HG02759 (cell line): ENCODE measurements at regions not wholly inside any gene's neighbourhood (a gene's known extent, or its start where the extent isn't known, plus 50 kb on each side); places are given as distances from the start of the nearest gene placed in this dataset.
"Not testable (repeated sequence)": the region's sequence is repeated elsewhere in the genome, so short reads cannot be mapped to it uniquely, and the experiment has no call there.

ENCODE experiments used
- ATAC-seq: cut with Tn5 transposase; IDR thresholded peaks from one replicate; pipeline ENCODE4 v1.9.1; 2021; ENCODE audit warnings: mild to moderate bottlenecking, moderate library complexity; ENCODE audit not compliant: unreplicated experiment

DNA sequence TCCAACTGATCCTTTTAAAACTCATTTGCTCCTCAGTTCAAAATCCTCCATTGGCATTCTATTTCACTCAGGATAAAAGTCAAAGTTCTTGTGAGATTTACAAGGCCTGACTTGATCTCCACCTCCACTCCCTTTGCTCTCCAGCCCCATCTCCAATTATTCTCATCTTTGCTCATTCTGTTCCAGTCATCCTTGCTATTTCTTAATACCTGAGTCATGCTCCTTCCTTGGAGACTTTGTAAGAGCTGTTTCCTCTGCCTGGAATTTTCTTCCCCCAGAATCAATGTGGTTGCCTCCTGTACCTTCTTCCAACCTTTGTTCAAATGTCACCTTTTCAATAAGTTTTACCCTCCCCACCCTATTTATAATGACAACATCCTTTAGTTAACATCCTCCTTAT is 373.5 kb downstream of the HTR1B start:
- ATAC-seq, result no peak

DNA sequence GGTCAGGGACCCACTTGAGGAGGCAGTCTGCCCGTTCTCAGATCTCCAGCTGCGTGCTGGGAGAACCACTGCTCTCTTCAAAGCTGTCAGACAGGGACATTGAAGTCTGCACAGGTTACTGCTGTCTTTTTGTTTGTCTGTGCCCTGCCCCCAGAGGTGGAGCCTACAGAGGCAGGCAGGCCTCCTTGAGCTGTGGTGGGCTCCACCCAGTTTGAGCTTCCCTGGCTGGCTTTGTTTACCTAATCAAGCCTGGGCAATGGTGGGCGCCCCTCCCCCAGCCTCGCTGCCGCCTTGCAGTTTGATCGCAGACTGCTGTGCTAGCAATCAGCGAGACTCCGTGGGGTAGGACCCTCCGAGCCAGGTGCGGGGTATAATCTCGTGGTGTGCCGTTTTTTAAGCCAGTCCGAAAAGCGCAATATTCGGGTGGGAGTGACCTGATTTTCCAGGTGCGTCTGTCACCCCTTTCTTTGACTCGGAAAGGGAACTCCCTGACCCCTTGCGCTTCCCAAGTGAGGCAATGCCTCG is 375.4 kb downstream of the HTR1B start:
- not testable (repeated sequence) for ATAC-seq

DNA sequence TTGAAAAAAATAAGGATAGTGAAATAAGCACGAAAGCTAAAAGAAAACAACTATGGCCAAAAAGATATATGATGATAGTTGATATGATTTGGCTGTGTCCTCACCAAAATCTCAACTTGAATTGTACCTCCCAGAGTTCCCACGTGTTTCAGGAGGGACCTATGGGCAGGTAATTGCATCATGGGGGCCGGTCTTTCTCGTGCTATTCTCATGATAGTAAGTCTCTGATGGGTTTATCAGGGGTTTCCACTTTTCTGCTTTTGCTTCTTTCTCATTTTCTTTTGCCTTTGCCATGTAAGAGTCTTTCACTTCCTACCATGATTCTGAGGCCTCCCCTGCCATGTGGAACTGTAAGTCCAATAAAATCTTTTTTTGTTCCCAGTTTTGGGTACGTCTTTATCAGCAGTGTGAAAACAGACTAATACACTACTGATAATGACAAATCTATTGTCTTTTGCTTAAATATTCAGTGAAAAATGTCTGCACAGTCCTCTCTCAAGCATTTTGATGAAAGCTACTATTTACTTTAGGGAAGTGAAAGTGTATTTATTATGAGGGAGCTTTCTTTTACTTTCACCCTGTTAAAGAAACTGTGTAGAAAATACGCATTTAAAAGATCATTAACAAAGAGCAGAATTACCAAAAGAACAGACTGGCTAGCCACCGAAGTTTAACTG is 389.1 kb downstream of the HTR1B start:
- ATAC-seq, result no peak

DNA sequence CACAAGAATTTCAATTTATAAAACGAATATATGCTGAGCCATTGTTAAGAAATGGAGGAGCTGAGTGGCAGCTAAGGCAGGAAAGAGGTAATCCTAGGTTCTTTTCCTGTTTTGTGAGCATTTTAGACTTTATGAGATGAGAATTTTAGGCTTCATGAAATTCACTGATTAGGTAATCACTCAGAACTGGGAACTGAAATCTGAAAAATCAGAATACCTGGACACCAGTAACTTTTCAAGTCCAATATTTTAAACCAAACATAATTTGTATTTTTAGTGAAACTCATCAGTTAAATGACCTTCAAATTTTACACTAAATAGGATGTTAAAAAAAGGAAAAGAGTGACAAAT is 389.9 kb downstream of the HTR1B start:
- no peak for ATAC-seq

DNA sequence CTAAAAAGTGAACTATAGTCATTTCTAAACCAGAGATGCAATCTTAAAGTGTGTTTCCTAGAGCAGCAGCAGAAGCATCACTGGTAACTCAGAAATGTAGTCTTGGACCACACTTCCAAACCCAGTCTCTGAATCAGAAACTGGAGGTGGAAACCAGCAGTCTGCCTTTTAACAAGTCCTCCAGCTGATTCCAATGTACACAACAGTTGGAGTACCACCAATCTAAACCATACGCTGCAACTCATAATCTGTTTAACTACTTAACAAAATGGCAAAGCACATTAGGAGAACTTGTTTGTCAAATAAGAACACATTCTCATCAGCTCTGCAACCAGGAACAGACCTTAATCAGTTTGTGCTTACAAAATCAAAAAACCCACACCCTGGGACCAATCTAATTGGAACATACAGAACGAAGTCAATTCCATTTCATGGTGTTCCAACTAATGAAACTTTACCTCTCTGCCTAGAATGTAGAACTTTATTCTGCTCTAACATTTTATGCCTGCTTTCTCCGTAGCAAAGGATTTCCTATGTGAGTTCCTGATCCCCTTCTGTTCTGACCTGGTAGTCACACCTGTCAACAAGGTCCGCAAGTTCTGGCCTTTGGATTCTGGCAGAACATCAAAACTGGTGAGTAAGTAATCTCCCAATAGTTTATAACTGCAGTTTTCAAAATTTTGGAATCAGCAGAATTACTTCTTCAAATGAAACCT is 390.4 kb downstream of the HTR1B start:
- ATAC-seq, result no peak

DNA sequence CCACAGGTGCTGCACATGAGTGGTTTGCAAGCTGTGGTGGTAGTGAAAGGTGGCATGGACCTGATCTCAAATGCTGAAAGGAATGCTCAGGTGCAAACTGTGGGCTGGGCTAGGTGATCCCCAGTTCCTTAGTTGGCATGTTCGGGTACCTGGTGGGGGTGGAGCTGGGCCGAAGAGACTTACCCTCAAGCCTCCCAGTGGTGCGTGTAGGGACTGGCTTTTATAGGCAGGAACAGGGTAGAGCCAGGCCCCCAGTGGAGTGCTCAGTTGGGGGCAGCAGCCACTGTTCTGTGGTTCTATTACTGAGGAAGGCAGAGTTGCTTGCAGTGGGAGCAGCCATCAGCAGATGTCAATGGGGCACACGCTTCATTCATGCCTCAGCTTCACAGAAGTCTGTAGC is 399.8 kb downstream of the HTR1B start:
- no peak for ATAC-seq

DNA sequence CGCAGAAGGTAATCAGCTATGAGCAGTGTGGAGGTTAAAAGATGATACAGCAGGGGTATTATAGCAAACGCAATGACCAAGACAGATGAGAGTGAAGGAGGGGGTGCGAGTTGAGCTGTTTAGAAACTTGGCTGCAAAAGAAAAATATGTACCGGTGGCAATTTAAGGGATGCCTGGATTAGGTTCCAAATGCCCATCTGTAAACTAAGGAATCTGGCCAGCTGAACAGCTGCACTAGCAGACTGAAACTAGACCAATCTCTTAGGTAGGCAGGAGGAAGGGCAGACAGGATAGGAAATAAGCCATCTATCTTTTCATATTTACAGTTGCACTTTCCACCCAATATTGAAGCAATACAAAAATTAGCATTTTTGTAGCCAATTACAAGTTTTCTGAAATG is 407.6 kb downstream of the HTR1B start:
- ATAC-seq, result no peak

DNA sequence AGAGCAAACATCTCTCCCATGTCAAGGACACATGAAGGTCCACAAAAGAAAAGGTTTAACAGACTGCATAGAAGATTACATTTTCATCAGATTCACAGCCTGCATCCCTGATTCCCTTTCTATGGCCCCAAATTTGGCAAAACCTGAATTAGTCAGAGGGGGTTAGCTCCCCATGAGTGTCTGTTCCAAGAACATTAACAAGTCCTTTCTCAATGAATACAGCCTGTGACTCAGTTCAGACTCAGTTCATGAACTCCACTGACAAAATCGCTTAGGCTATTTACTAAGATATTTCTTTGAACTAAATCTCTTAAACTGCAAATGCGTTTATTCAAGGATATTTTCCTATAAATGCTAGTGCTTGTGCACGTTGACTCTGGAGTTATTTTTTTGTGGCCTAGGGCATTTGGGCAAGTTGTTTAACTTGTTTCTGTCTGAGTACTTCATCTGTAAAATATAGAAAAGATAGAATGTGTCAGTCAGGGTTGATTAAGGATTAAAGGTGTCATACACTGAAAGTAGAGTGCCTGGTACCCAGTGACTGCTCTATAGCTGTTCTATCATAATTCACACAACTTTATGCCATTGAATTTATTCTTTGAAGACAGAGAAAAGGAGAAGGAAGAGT is 422.6 kb downstream of the HTR1B start:
- ATAC-seq, result no peak

DNA sequence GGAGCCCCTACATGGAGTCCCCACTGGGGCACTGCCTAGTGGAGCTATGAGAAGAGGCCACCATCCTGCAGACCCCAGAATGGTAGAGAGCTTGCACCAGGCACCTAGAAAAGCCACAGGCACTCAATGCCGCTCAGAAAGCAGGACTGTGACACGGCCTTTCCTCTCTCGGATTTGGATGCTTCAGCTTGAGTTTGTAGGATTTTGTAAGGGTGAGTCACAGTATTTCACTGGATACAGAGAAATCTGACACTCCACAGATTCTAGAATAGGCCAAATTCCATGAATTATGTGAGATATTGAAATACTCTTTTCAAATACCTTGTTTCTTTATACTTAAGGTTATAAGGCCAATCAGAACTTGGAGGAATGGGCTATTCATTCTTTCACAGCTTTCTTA is 424.5 kb downstream of the HTR1B start:
- ATAC-seq, result no peak

DNA sequence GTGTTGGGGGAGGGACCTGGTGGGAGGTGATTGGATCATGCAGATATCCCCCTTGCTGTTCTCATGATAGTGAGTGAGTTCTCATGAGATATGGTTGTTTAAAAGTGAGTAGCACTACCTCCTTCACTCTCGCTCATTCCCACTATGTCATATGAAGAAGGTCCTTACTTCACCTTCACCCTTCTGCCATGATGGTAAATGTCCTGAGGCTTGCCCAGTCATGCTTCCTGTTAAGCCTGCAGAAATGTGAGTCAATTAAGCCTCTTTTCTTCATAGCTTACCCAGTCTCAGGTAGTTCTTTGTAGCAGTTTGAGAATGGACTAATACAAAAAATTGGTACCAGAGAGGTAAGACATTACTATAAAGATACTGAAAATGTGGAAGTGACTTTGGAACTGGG is 425.9 kb downstream of the HTR1B start:
- ATAC-seq, result no peak

DNA sequence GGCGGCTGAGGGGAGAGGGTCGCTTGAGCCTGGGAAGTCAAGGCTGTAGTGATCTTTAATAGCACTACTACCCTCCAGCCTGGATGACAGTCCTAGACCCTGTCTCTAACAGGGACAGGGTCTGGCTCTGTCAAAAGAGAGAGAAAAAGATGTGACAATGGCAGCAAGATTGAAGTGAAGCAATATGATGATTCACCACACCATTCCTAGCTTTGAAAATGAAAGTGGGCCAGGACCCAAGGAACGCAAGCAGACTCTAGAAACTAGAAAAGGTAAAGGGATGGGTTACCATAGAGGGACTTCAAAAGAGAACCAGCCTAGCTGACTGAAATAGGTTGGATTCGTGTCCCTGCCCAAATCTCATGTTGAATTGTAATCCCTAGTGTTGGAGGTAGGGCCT is 426.9 kb downstream of the HTR1B start:
- ATAC-seq, result no peak

DNA sequence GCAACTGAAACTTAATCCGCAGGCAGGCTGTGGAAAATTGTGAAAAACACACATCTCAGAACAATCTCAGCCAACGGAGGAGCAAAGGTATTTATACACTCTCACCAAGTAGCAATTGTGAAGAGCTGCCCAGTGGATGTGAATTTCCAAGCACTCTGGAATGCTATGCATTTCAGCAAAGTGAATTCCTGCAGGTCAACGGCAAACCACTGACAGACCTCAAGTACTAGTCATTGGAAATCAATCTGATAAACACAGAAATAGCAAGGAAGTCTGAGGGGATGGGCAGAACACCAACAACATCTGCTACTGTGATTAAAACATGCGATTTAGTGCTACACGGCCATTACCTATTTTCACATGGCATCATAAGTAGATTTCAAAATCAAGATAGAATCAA is 429.1 kb downstream of the HTR1B start:
- ATAC-seq, result no peak

DNA sequence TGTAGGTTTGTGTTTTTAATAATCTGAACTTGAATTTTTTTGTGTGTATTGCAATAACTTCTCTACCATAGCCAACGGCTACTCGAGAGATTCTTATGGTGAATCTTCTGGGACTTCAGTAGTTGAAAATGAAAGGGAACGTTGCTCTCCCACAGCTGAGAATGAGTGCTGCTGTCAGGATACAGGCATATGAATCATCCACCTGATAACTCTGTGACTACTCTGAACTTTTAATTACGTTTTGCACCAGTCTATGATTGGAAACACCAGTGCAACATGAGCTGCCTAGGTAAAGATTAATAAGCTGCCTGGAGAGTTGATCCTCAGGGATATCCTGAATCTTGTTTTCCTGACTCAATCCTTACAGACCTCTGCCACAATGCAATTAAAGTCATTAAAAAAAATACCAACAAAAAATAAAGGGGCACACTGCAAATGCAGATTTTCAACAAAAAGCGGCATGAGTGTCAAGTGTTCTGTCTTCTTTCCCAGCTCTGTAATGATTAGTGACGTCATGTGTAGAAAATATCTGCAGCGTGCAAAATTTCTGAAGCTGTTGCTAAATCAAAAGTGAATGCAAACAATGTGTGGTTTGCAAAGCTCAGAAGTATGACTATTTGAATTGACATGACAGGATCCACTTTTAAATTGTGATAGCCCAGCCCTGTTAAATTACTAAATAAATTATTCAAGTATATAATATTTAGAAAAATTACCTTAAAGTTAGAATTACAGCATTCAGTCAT is 432.2 kb downstream of the HTR1B start:
- no peak for ATAC-seq

DNA sequence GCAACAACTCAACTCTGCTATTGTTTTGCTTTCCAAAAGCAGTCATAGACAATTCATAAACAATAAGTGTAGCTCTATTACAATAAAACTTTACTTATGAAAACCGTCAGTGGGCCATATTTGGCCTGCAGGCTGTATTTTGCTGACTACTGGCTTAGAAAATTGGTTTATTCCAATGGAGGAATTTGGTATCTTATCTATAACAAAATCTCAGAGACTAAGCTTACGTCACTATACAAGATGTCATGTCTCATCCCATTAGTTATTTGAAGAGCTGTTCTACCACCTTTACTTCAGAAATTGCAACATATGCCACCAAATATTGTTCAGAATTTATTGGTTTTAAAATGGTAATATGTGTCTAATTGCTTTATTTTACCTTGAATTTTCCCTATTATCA is 436.9 kb downstream of the HTR1B start:
- ATAC-seq, result no peak

DNA sequence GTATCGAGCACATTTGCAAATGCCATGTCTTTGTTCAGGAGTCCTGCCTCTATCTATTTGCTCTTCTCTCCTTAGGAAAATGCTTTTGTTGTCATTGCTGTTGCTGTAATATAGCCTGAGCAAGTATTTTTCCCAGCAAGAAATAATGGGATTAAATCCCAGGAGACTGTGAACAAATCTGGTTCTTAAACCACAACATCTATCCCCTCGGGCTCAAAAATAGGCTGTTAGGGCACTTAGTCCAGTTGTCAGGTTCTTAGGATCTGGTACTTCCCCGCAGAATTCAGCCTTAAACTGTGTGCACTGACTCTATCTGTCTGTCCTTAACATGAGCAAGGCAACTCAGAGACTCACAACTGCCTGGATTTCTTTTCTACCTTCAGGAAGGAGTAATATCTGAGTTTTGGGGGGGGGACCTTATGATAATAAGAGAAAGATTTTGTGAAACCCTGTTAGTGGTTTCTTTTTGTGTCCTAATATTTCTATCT is 437.5 kb downstream of the HTR1B start:
- ATAC-seq, result no peak

DNA sequence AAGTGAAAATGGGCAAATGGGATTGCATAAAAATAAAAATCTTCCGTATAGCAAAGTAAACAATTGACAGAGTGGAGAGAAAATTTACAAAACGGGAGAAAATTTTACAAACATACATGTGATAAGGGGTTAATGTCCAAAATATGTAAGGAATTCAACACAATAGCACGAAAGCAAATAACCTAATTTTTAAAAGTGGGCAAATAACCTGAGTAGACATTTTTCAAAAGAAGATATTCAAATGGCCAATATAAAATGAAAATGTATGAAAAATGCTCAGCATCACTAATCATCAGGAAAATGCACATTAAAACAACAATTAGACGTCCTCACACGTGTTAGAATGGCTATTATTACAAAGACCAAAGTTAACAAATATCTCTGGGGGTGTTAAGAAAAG is 441.5 kb downstream of the HTR1B start:
- no peak for ATAC-seq

DNA sequence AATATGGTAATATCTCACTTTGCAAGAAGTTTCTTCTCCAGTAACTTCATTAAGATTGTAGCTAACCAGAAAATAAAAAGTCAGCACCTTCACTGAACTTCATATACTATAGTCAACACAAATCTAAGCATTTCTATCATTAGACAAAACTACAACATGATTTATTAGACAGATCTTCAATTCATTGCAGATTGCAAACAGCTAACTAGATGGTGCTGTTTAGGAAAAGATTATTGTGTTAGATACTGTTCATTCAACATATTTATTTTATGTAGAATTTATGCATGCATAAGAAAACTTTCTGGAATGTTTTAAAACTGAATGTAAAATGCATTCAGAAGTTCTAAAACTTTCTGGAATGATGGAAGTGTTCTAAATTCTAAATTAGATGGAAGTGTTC is 442.1 kb downstream of the HTR1B start:
- no peak for ATAC-seq

DNA sequence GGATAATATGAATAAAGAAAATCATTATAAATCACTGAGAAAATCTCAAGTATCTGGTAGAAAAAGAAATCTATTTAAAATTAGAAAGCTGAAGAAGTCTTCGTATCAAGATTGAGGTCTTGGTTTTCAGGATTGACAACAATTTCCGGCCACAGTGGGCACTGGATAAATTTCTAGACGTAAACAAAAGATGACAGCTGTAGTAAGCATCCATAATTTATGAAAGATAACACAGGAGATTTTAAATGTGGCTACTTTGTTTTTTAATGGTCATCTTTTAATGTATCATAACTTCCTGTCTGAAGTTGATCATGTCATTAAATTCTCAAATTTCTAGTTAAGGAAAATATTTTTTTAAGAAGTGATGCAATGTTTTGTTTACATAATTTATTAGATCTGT is 444.2 kb downstream of the HTR1B start:
- ATAC-seq, result no peak

DNA sequence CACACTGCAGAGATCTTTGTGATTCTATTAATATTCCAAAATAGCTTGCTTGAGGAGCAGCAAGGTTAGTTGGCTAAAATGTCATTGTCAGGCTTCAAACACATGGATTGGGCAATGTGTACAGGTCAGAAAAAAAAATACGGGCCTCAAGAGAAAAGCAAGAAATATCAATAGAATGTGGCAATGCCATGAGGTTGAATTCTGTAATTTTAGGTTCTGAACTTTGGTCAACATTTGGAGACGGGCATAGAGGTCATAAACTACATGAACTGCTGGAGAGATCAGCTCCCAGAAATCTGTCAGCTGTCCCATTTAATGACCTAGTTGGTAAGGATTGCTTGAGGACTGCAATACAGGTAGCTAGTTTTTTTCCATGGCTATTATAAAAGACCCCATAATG is 445.8 kb downstream of the HTR1B start:
- ATAC-seq, result no peak

DNA sequence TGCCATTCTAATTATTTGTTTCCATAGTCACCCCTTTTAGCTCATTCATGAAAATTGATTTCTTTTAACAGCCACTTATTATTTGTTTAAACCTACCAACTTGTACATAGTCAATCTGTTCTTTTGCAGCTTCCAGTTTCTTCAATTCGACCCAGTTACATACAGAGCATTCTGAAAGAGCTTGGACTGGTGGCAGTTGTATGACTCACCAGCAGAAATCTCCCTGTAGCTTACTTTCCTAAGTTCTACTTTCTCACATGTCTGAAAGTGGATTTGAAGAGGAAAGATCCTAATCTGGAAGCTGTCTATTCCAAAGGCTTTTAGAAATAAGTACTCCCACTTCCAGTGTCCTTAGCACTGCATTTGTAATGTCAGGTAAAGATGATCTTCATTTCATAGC is 447.9 kb downstream of the HTR1B start:
- ATAC-seq, result no peak

DNA sequence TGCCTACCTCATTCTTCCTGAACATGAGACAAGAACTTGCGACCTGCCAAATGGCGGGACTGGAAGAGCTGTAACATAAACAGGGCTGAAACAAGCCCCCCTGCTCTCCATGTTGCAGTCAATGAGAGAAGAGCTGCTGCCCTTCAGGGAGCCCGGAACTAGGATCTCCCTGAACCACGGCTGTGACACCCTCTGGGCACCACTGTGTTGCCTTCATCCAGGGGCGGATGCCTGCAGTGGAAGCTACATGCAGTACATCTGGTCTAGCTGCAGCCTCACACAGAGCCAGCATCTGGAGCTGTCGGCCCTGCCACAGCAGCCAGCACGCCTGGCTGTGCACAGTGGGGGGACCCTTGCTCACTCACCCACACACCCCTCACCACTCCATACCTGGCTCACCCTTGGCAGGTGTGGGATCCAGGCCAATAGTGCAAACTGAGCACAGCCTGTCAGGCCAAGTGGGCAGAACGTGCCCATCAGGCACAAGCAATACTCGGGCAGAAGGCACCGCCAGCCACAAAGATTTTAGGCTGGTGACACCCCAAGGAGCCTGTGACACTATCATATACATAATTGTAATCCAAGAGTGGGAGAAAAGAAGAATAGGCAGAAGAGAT is 451.3 kb downstream of the HTR1B start:
- ATAC-seq, result no peak
